ENCODE measurements at regions not wholly inside any gene's neighbourhood (a gene's known extent, or its start where the extent isn't known, plus 50 kb on each side); places are given as distances from the start of the nearest gene placed in this dataset.

DNA sequence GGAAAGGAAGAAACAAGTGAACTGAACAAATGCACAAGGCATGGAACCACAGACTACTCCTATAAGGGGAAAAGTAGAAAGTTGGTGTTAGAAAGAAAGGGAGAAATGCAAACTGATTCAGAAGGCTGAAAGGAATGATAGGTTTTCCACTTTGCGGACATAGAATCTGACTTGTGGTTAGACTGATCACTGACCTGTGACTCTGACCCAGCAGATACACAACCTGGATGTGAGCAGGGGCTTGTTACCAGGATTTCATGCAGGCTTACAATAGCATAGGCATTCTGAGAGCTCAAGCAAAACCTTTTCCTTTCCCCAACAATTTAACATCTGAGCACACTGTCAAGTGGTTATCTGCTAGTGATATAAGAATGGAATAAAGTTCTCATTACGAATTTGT lies 237.0 kb upstream of the CDH20 start:
- DNase-seq = no peak

DNA sequence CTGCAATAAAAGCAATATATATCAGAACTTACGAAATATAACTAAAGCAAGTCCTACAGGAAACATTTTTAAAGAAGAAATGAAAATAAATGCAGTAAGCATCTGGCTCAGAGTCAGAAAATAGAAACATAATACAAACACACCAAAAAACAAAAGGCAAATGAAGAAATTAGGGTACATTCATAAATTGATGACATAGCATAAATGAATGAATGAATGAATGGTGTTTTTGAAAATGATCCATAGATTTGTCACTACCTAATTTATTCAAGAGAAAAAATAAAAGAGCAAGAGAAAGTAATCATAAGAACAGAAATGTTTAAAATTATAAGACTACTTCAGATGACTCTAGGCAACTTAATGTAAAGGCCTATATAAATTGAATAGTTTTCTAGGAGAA lies 226.1 kb upstream of the CDH20 start:
- no peak for DNase-seq

GRCh38 chr18:61108706-61109105 lies 224.5 kb upstream of the CDH20 start:
- no peak for DNase-seq

DNA sequence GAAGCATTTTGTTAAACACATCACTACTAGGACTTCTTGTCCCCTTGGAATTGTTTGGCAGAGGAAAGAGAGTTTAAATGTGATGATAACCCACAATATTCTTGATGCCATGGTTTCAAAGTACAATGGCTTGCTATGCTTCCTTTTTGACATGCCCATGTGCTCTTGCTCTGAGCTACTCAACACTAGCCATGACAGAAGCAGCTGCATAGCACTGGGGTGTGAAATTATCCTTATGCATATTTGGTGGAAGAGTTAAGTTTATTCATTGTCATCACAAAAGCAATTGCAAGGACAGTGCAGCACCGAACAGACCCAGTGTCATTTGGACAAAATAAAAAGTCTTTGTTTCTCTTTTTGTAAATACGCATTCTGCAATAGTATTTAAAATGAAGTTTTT lies 209.9 kb upstream of the CDH20 start:
- DNase-seq = no peak

DNA sequence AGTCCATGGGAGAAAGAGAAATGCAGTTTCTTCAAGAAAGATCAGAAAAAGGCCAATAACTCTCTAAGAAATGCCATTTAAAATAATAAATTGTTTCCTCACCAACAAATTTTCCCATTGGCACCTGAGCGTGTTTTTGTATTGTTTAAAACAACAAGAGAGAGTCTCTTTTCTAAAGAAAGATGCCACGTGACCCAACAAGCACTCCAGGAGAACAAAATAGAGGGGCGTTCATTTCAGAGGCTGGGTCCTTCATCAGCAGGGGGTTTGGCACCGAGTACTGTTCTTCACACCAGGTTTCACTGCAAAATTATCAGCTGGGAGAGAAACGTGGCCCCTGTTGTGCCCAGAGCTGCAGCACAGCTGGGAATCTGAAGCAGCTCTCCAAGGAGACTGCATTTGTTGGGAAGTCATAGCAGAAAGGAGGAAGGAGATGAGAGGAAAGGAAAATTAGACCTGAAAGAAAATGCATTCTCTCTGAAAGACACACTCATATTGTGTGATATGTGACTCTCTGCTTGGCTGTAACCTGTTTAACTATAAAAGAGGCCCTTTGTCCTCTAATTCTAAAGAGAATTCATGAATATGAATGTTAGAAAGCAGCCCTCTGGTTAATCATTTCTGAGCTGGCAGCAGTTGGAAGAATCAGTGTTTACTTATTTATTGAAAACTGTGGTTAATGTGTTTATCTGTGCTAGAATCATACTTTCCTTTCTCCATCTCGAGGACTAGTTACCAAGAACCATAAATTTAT lies 205.3 kb upstream of the CDH20 start:
- no peak for DNase-seq

- DNase-seq = no peak
Measured at GRCh38 chr18:61129001-61129400, 204.2 kb upstream of the CDH20 start.

DNA sequence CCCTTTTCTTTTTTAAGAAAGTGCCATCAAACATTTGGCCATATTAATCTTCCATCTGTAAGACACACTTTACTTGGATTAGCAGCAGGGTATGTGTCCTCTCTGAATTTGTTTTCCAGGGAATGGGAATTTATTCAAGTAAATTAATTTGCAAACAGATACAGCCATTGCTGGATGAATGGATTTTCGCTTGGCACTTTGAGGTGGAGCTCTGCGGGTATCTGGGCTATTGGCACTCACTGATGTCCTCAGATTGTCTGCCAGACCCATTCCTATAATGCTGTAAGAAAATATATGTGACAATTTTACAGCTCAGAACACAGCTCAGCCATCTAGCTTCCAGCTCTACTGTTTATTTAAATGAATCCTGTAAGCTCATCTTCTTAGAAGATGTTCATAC lies 201.2 kb upstream of the CDH20 start:
- no peak for DNase-seq

GRCh38 chr18:61133783-61134182 lies 199.4 kb upstream of the CDH20 start:
- no peak for DNase-seq

DNA sequence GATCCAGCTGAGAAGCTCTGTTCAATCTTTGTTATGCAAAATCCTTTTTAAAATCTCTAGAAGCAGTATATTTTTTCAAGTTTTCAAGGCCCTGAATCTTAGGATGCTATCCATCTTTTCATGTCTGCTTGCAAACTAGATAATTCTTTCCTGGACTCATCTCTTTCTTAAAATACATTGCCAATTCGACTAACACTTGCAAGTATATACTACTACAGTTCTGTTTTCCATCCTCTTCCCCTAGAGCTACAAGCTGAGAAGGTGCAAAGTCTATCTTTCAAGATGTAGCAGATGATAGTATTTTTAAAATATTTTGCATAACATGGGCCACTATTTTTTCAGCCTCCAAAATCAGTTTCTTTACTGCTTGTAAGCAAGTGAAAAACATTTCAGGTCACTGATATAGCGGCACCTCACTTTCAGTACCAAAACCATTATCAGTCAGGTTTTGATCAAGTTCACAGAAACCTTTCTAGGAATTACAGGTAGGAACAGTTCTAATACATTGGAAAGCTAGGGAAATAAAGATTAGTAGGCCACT lies 196.4 kb upstream of the CDH20 start:
- no peak for DNase-seq

DNA sequence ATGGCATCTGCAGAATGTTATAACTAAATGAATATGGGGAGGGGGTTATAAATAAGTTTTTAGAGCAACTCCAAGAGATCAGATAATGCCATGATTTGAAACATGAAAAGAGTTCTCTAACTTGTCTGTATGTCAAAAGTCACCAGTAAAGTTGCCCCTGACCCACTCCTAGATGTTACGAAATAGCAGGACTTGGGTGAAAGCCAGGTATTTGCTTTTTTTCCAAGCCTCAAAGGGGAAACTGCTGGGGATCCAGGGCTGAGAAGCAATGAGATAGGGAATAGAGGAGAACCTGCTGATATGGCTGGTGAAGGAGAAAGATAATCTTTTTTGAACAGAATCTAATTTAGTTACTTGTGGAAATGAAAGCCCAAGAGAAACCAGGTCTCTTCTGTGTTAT lies 191.5 kb upstream of the CDH20 start:
- DNase-seq = no peak

DNA sequence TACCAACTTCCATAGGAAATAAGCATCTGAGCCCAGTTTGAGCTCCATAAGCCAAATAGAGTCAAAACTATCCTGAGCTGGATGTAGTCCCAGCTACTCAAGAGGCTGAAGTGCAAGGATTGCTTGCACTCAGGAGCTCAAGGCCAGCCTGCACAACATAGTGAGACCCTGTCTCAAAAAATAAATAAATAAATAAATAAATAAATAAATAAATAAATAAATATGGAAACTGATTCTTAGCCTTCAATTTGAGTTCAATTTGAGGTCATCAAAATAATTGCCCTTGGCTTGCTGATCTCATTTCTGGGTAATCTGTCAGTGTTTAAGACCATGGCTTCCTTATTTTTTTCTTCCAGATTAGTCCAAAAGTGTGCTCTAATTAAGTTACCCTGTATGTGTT lies 184.9 kb upstream of the CDH20 start:
- DNase-seq = no peak

GRCh38 chr18:61149786-61150185 lies 183.4 kb upstream of the CDH20 start:
- no peak for DNase-seq

GRCh38 chr18:61153571-61153970 lies 179.7 kb upstream of the CDH20 start:
- no peak for DNase-seq

DNA sequence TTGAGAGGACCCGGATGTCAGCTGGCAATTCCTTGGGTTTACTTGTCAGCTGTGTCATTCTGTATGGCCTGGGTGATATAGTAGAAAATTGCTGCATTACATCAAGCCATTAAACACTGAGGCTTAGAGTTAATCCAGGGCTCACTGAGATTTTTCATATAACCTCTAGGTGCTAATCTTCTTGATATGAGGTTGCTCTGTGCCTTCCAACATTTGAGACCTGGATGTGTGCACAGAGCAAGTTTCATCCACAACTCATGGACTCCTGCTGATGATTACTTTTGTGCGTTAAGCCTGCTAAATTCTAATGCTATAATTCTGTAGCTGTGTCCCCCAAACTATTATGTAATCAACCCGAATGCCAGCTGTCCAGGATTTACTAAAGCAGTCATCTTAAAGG lies 178.4 kb upstream of the CDH20 start:
- no peak for DNase-seq

GRCh38 chr18:61155586-61155985 lies 177.6 kb upstream of the CDH20 start:
- DNase-seq = no peak

DNA sequence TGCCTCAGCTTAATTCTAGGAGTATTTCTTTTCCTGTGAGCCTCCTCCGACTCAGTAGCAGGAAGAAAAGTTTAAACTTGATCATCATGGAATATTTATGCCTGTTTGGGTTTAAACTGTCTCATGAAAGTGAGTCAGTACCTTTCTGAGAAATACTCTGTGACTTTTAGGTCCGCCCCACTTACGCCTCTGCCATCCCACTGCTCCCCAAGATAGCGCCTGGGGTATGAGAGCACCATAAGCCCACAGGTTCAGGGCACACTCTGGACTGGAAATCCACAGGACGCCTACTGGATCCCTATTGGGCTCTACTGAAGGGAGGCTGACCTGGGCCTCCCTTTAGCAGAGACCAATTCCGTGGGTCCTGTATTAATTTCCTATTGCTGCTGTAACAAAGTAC lies 175.8 kb upstream of the CDH20 start:
- DNase-seq = no peak

- no peak for DNase-seq
Measured at GRCh38 chr18:61159246-61159645, 174.0 kb upstream of the CDH20 start.

GRCh38 chr18:61164321-61164720 lies 168.9 kb upstream of the CDH20 start:
- no peak for DNase-seq

GRCh38 chr18:61167902-61168301 lies 165.3 kb upstream of the CDH20 start:
- no peak for DNase-seq

GRCh38 chr18:61169386-61169785 lies 163.8 kb upstream of the CDH20 start:
- DNase-seq = no peak

DNA sequence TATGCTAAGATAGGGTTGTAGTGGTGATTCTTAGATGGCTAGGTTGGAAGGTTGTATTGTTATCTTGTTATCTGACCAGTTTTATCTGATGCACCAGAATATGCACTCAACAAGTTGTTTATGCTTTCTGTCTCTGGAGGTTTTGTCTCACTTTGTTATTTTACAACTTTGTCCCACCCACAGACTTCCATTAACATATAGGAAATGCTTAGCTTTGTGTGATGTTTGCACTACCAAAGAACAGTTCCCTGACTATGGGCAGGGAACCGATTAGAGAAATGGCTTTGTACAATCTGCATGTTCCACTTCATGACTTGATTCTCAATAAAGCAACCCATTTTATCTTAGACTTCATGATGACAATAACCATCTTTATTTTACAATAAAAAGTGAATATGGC lies 160.6 kb upstream of the CDH20 start:
- no peak for DNase-seq

DNA sequence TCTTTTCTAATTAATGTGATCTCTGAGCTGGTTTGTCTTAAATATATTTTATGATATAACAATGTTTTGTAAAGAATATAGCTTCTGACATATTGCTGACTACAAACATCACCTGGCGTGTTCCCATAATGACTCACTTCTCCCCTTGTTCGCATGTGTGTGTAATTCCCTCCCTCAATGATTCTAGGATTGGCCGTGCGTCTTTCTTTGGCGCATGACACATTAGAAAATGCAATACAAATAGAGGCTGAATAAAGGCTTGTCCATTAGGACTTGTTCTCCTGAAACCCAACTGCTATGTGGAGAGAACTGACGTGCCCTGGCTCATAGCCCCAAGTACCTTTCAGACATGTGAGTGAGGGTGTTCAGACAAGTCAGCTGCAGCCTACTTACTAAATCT lies 159.7 kb upstream of the CDH20 start:
- no peak for DNase-seq

- DNase-seq = no peak
Measured at GRCh38 chr18:61183798-61184197, 149.4 kb upstream of the CDH20 start.

- DNase-seq = no peak
Measured at GRCh38 chr18:61187971-61188370, 145.3 kb upstream of the CDH20 start.

- DNase-seq = no peak
Measured at GRCh38 chr18:61189376-61189775, 143.9 kb upstream of the CDH20 start.
